HFF-Myc (cell line): ENCODE measurements at regions not wholly inside any gene's neighbourhood (a gene's known extent, or its start where the extent isn't known, plus 50 kb on each side); places are given as distances from the start of the nearest gene placed in this dataset.

ENCODE experiments used
- DNase-seq: peaks from one replicate; pipeline ENCODE4 v3.0.0-alpha.2; 2011; ENCODE audit warnings: low read depth; ENCODE audit errors: extremely low read depth
- H3K4me3 ChIP-seq: replicated peaks from 2 replicates; pipeline ENCODE4 v1.5.1; 2011; ENCODE audit warnings: low read depth, mild to moderate bottlenecking, control low read depth, low read length
- CTCF ChIP-seq: IDR thresholded peaks from 2 replicates; pipeline ENCODE4 v1.5.1; 2012; ENCODE audit warnings: mild to moderate bottlenecking, low read depth, low read length, control low read depth; ENCODE audit errors: missing control alignments

- no peak for TF ChIP-seq CTCF
- no peak for DNase-seq
- H3K4me3 ChIP-seq, result no peak overlapping the region
These were observed 70.3 kb upstream of the BASP1 start for GRCh38 chr5:17147170-17147569.

- TF ChIP-seq CTCF, result no peak
- no peak for DNase-seq
- no peak overlapping the region for H3K4me3 ChIP-seq
These were observed 69.8 kb upstream of the BASP1 start for GRCh38 chr5:17147617-17148016.

- DNase-seq, result no peak
- no peak overlapping the region for H3K4me3 ChIP-seq
- no peak for TF ChIP-seq CTCF
These were observed 69.0 kb upstream of the BASP1 start for GRCh38 chr5:17148481-17148880.

- no peak for TF ChIP-seq CTCF
- H3K4me3 ChIP-seq, result no peak overlapping the region
- DNase-seq, result no peak
These were observed 67.6 kb upstream of the BASP1 start for GRCh38 chr5:17149786-17150185.

GRCh38 chr5:17150531-17150930 lies 66.9 kb upstream of the BASP1 start:
- no peak for DNase-seq
- H3K4me3 ChIP-seq, result no peak overlapping the region
- TF ChIP-seq CTCF, result no peak

- TF ChIP-seq CTCF, result no peak
- no peak overlapping the region for H3K4me3 ChIP-seq
- no peak for DNase-seq
These were observed 65.7 kb upstream of the BASP1 start for GRCh38 chr5:17151686-17152085.

- TF ChIP-seq CTCF, result no peak
- DNase-seq, result no peak
- H3K4me3 ChIP-seq, result no peak overlapping the region
These were observed 63.0 kb upstream of the BASP1 start for GRCh38 chr5:17154211-17154996.
